Panc1 (cell line): ENCODE measurements at regions not wholly inside any gene's neighbourhood (a gene's known extent, or its start where the extent isn't known, plus 50 kb on each side); places are given as distances from the start of the nearest gene placed in this dataset.

Experiments
- ATAC-seq: fragments of 200-7000 bp; cut with Tn5 transposase; 2 replicates; pipeline ENCODE4 v1.9.1; 2020; ENCODE audit warnings: mild to moderate bottlenecking, moderate library complexity
- BruUV-seq: library from RNA; stranded (reverse); fragments of 400-500 nt; replicated peaks from 2 replicates; lab custom pipeline; 2021; lab: Mats Ljungman, UMichigan
- CTCF ChIA-PET: fragments of 300-600 bp; sonication (Branson Sonifier 250); formaldehyde crosslinking; loops from one replicate; lab custom pipeline; 2022; ENCODE audit warnings: antibody characterized with exemption; lab: Charles Lee
- POLR2A ChIA-PET: fragments of 300-600 bp; sonication (Branson Sonifier 250); formaldehyde crosslinking; loops from one replicate; lab custom pipeline; 2022; ENCODE audit warnings: antibody characterized with exemption; lab: Charles Lee
- DNase-seq: peaks from one replicate; pipeline ENCODE4 v3.0.0-alpha.2; 2010; ENCODE audit warnings: low read depth, low spot score
- H3K27ac ChIP-seq: 2 replicates; pipeline ENCODE4 v1.5.1; 2011; ENCODE audit warnings: mild to moderate bottlenecking, low read length, inconsistent platforms
- H3K27me3 ChIP-seq: fragments of 200-500 bp; sonication (Bioruptor generic); 2 replicates; pipeline ENCODE4 v1.6.0; 2014; ENCODE audit warnings: low read length, inconsistent platforms; ENCODE audit not compliant: control insufficient read depth, insufficient read depth
- H3K36me3 ChIP-seq: fragments of 200-500 bp; sonication (Bioruptor generic); 2 replicates; pipeline ENCODE4 v1.5.1; 2014; ENCODE audit warnings: inconsistent platforms, mild to moderate bottlenecking, low read length, moderate library complexity; ENCODE audit not compliant: control insufficient read depth, insufficient read depth
- H3K4me1 ChIP-seq: 2 replicates; pipeline ENCODE4 v1.5.1; 2011; ENCODE audit warnings: inconsistent platforms, mild to moderate bottlenecking, low read length, moderate library complexity; ENCODE audit not compliant: control insufficient read depth, insufficient read depth
- H3K4me3 ChIP-seq, 2 experiments: 2 replicates each; pipeline ENCODE4 v1.5.1; 2011 to 2012; ENCODE audit warnings: low read depth in 2 of 2, low read length in 2 of 2, mild to moderate bottlenecking in 2 of 2, inconsistent platforms in 1 of 2, moderate library complexity in 1 of 2
- H3K9me3 ChIP-seq: fragments of 200-500 bp; sonication (Bioruptor generic); 2 replicates; pipeline ENCODE4 v1.5.1; 2014; ENCODE audit warnings: low read depth, mild to moderate bottlenecking, inconsistent platforms, low read length, moderate library complexity; ENCODE audit not compliant: control insufficient read depth, insufficient read depth
- CTCF ChIP-seq: fragments of 450-650 bp; IDR thresholded peaks from 2 replicates; pipeline ENCODE4 v1.5.1; 2017; ENCODE audit warnings: mild to moderate bottlenecking
- POLR2AphosphoS5 ChIP-seq: IDR thresholded peaks from 2 replicates; pipeline ENCODE4 v1.6.1; 2012; ENCODE audit warnings: mild to moderate bottlenecking, low read depth, low read length, moderate library complexity
- REST ChIP-seq, 2 experiments: IDR thresholded peaks; 2 replicates each; pipeline ENCODE4 v1.6.1; 2011 to 2012; ENCODE audit warnings: low read depth in 2 of 2, control low read depth in 1 of 2, low read length in 1 of 2, mild to moderate bottlenecking in 1 of 2, moderate library complexity in 1 of 2; ENCODE audit not compliant: insufficient read depth in 1 of 2
- SIN3A ChIP-seq: IDR thresholded peaks from 2 replicates; pipeline ENCODE4 v1.6.1; 2012; ENCODE audit warnings: low read depth, mild to moderate bottlenecking, low read length, moderate library complexity, borderline replicate concordance; ENCODE audit not compliant: insufficient read depth
- TCF7L2 ChIP-seq: IDR thresholded peaks from 2 replicates; pipeline ENCODE4 v1.6.1; 2011; ENCODE audit warnings: mild to moderate bottlenecking, low read depth, low read length, inconsistent platforms
- in situ Hi-C: cut with HindIII; loops from 2 replicates; pipeline ENCODE4 v1.10.0; 2016; ENCODE audit warnings: low sequenced_read_pairs, low pct_unique_long_range_greater_than_20kb
- intact Hi-C: fragments of 100-400 bp; cut with micrococcal nuclease; formaldehyde crosslinking; loops from one replicate; pipeline ENCODE4 v1.10.0; 2022; ENCODE audit not compliant: unreplicated experiment

- H3K9me3 ChIP-seq = no peaks in the 10 kb centered on the region
- TF ChIP-seq SIN3A (no peak), TCF7L2 (no peak), CTCF (no peak), POLR2AphosphoS5 (no peak), REST (IDR thresholded peaks at IDR 0.05; ENCODE audit: insufficient read depth in 1 of 2, low read depth in 2 of 2, low read length in 1 of 2) (no peak)
- ATAC-seq (no peak), DNase-seq (no peak)
- H3K36me3 ChIP-seq = no peaks in the 10 kb centered on the region
- no peak overlapping the region for H3K27ac ChIP-seq
- in situ Hi-C loops = no loop called here
- H3K27me3 ChIP-seq = no peaks in the 10 kb centered on the region
- no peak overlapping the region for H3K4me3 ChIP-seq
- ChIA-PET CTCF (no interaction called here), POLR2A (no interaction called here)
- BruUV-seq = no TSS peak
- no peaks in the 10 kb centered on the region for H3K4me1 ChIP-seq
- intact Hi-C loops = no loop called here
Observed at GRCh38 chr4:37051111-37051510, 193.4 kb upstream of the NWD2 start.

GRCh38 chr4:37051866-37052265 lies 192.7 kb upstream of the NWD2 start:
- ChIA-PET CTCF (no interaction called here), POLR2A (no interaction called here)
- no TSS peak for BruUV-seq
- no peaks in the 10 kb centered on the region for H3K9me3 ChIP-seq
- intact Hi-C loops (no loop called here), in situ Hi-C loops (no loop called here)
- no peak for ATAC-seq
- no peaks in the 10 kb centered on the region for H3K4me1 ChIP-seq
- TF ChIP-seq TCF7L2 = no peak
- no peak for TF ChIP-seq POLR2AphosphoS5
- TF ChIP-seq SIN3A = no peak
- TF ChIP-seq CTCF = no peak
- TF ChIP-seq REST (IDR thresholded peaks at IDR 0.05; ENCODE audit: insufficient read depth in 1 of 2, low read depth in 2 of 2, low read length in 1 of 2) = no peak
- no peak overlapping the region for H3K4me3 ChIP-seq
- H3K36me3 ChIP-seq = no peaks in the 10 kb centered on the region
- no peaks in the 10 kb centered on the region for H3K27me3 ChIP-seq
- H3K27ac ChIP-seq = no peak overlapping the region
- no peak for DNase-seq
